IMR-90 (cell line): ENCODE measurements at regions not wholly inside any gene's neighbourhood (a gene's known extent, or its start where the extent isn't known, plus 50 kb on each side); places are given as distances from the start of the nearest gene placed in this dataset.

Experiments used
- ATAC-seq: fragments of 200-7000 bp; cut with Tn5 transposase; 2 replicates; pipeline ENCODE4 v1.9.1; 2020; ENCODE audit warnings: low read depth, mild to moderate bottlenecking, moderate library complexity
- BruUV-seq: library from RNA; stranded (reverse); fragments of 400-500 nt; replicated peaks from 2 replicates; lab custom pipeline; 2021; lab: Mats Ljungman, UMichigan
- CTCF ChIA-PET: fragments of 300-600 bp; formaldehyde crosslinking; extraction: SDS; loops from one replicate; lab custom pipeline; 2021; ENCODE audit warnings: antibody characterized with exemption; lab: Yijun Ruan, JAX
- POLR2A ChIA-PET: fragments of 300-600 bp; sonication (Branson Sonifier 250); formaldehyde crosslinking; loops from one replicate; lab custom pipeline; 2022; ENCODE audit warnings: antibody characterized with exemption; ENCODE audit not compliant: unreplicated experiment; lab: Charles Lee
- DNase-seq: peaks from one replicate; pipeline ENCODE4 v3.0.0; 2013
- H2AFZ ChIP-seq: replicated peaks from 2 replicates; pipeline ENCODE3; 2013; ENCODE audit warnings: low read length, mild to moderate bottlenecking; ENCODE audit not compliant: poor library complexity
- H2AK5ac ChIP-seq: 2 replicates; pipeline ENCODE4 v1.6.1; 2013; ENCODE audit warnings: low read depth, low read length, inconsistent platforms
- H2AK9ac ChIP-seq: replicated peaks from 2 replicates; pipeline ENCODE3; 2013; ENCODE audit warnings: mild to moderate bottlenecking, low read depth, low read length, moderate library complexity; ENCODE audit not compliant: poor library complexity
- H2BK120ac ChIP-seq: 2 replicates; pipeline ENCODE4 v1.6.1; 2013; ENCODE audit warnings: low read depth, low read length, inconsistent platforms
- H2BK15ac ChIP-seq: 3 replicates; pipeline ENCODE4 v1.6.1; 2013; ENCODE audit warnings: low read depth, low read length, inconsistent platforms
- H2BK20ac ChIP-seq: 2 replicates; pipeline ENCODE4 v1.6.1; 2013; ENCODE audit warnings: low read depth, mild to moderate bottlenecking, inconsistent platforms, low read length, moderate library complexity
- H2BK5ac ChIP-seq: 2 replicates; pipeline ENCODE4 v1.6.1; 2013; ENCODE audit warnings: mild to moderate bottlenecking, low read depth, low read length, inconsistent platforms; ENCODE audit not compliant: poor library complexity, severe bottlenecking
- H3K14ac ChIP-seq: replicated peaks from 2 replicates; pipeline ENCODE4 v1.6.1; 2013; ENCODE audit warnings: low read depth, low read length, inconsistent platforms
- H3K18ac ChIP-seq: 2 replicates; pipeline ENCODE4 v1.6.1; 2013; ENCODE audit warnings: low read depth, low read length, control low read depth
- H3K23ac ChIP-seq: 2 replicates; pipeline ENCODE4 v1.6.1; 2013; ENCODE audit warnings: low read depth, low read length, inconsistent platforms
- H3K27ac ChIP-seq: 2 replicates; pipeline ENCODE4 v1.5.1; 2013; ENCODE audit warnings: mild to moderate bottlenecking, control low read depth, low read length; ENCODE audit not compliant: insufficient read depth
- H3K27me3 ChIP-seq: 2 replicates; pipeline ENCODE4 v1.6.1; 2013; ENCODE audit warnings: low read length; ENCODE audit not compliant: control insufficient read depth, insufficient read depth
- H3K36me3 ChIP-seq: 2 replicates; pipeline ENCODE4 v1.6.1; 2013; ENCODE audit warnings: low read length, mixed read lengths; ENCODE audit not compliant: control insufficient read depth, insufficient read depth
- H3K4ac ChIP-seq: 2 replicates; pipeline ENCODE4 v1.6.1; 2013; ENCODE audit warnings: low read depth, low read length, inconsistent platforms
- H3K4me1 ChIP-seq: 2 replicates; pipeline ENCODE4 v1.6.1; 2013; ENCODE audit warnings: low read length, mixed read lengths; ENCODE audit not compliant: control insufficient read depth, insufficient read depth
- H3K4me2 ChIP-seq: 2 replicates; pipeline ENCODE4 v1.6.1; 2013; ENCODE audit warnings: low read depth, mild to moderate bottlenecking, control low read depth, low read length, moderate library complexity
- H3K4me3 ChIP-seq: 2 replicates; pipeline ENCODE4 v1.5.1; 2013; ENCODE audit warnings: low read depth, mild to moderate bottlenecking, control low read depth, low read length, moderate library complexity; ENCODE audit not compliant: insufficient read depth
- H3K56ac ChIP-seq: 2 replicates; pipeline ENCODE4 v1.6.1; 2013; ENCODE audit warnings: low read length, inconsistent platforms; ENCODE audit not compliant: insufficient read depth; ENCODE audit errors: extremely low read depth
- H3K79me1 ChIP-seq, 2 experiments: 2 replicates each; pipeline ENCODE4 v1.6.1; 2013; ENCODE audit warnings: low read length in 2 of 2, inconsistent platforms in 1 of 2, low read depth in 1 of 2
- H3K9ac ChIP-seq: 2 replicates; pipeline ENCODE4 v1.6.1; 2013; ENCODE audit warnings: low read depth, low read length, control low read depth
- H3K9me1 ChIP-seq: 2 replicates; pipeline ENCODE4 v1.6.1; 2013; ENCODE audit warnings: low read length, inconsistent platforms; ENCODE audit not compliant: insufficient read depth
- H3K9me3 ChIP-seq: 2 replicates; pipeline ENCODE4 v1.6.1; 2013; ENCODE audit warnings: low read length; ENCODE audit not compliant: control insufficient read depth, insufficient read depth
- H4K20me1 ChIP-seq: 2 replicates; pipeline ENCODE4 v1.6.1; 2013; ENCODE audit warnings: low read length, inconsistent platforms; ENCODE audit not compliant: insufficient read depth
- H4K5ac ChIP-seq: 2 replicates; pipeline ENCODE4 v1.6.1; 2013; ENCODE audit warnings: mild to moderate bottlenecking, low read depth, low read length, control low read depth
- H4K8ac ChIP-seq, 2 experiments: 2 replicates each; pipeline ENCODE4 v1.6.1; 2013; ENCODE audit warnings: low read depth in 2 of 2, low read length in 2 of 2, control low read depth in 1 of 2, inconsistent platforms in 1 of 2
- H4K91ac ChIP-seq: 2 replicates; pipeline ENCODE4 v1.6.1; 2013; ENCODE audit warnings: low read depth, low read length, inconsistent platforms; ENCODE audit not compliant: insufficient read depth
- BHLHE40 ChIP-seq: fragments of 150-350 bp; IDR thresholded peaks from 2 replicates; pipeline ENCODE4 v1.6.1; 2016; ENCODE audit warnings: mild to moderate bottlenecking, low read depth, low read length
- CEBPB ChIP-seq: IDR thresholded peaks from 2 replicates; pipeline ENCODE4 v1.6.1; 2012; ENCODE audit warnings: low read depth, low read length, improper control_type of control experiment
- FOS ChIP-seq: fragments of 150-350 bp; IDR thresholded peaks from 2 replicates; pipeline ENCODE4 v1.6.1; 2016; ENCODE audit warnings: low read depth, low read length
- MAFK ChIP-seq: IDR thresholded peaks from 2 replicates; pipeline ENCODE4 v1.6.1; 2012; ENCODE audit warnings: low read depth, low read length, improper control_type of control experiment
- MAZ ChIP-seq: IDR thresholded peaks from 2 replicates; pipeline ENCODE4 v1.6.1; 2012; ENCODE audit warnings: low read depth, mild to moderate bottlenecking, low read length, improper control_type of control experiment, moderate library complexity, borderline replicate concordance
- MXI1 ChIP-seq: IDR thresholded peaks from 2 replicates; pipeline ENCODE4 v1.6.1; 2012; ENCODE audit warnings: low read depth, mild to moderate bottlenecking, low read length, moderate library complexity, borderline replicate concordance
- NFE2L2 ChIP-seq: fragments of 150-350 bp; IDR thresholded peaks from 2 replicates; pipeline ENCODE4 v1.6.1; 2016; ENCODE audit warnings: low read depth, mild to moderate bottlenecking, low read length
- RAD21 ChIP-seq: IDR thresholded peaks from 2 replicates; pipeline ENCODE4 v1.6.1; 2012; ENCODE audit warnings: low read length, improper control_type of control experiment
- SMC3 ChIP-seq: fragments of 150-350 bp; IDR thresholded peaks from 2 replicates; pipeline ENCODE4 v1.6.1; 2016; ENCODE audit warnings: low read depth, mild to moderate bottlenecking, antibody characterized with exemption, low read length, moderate library complexity
- WGBS, 2 experiments: methylation state at CpG; one replicate each; pipeline versions ENCODE4 v1.1.5 to v1.1.7; 2013; ENCODE audit warnings: missing lambda C conversion rate in 2 of 2; ENCODE audit not compliant: insufficient read length in 1 of 2; ENCODE audit errors: extremely low coverage in 2 of 2; 5-methylcytosine and 5-hydroxymethylcytosine counted together
- dilution Hi-C: fragments of 300-500 bp; cut with HindIII; formaldehyde crosslinking; loops from one replicate; pipeline ENCODE4 v1.14.3; 2018; ENCODE audit warnings: low sequenced_read_pairs; ENCODE audit not compliant: unreplicated experiment
- in situ Hi-C: fragments of 300-500 bp; cut with MboI; formaldehyde crosslinking; loops from 3 replicates; pipeline ENCODE4 v1.14.3; 2019; ENCODE audit warnings: low sequenced_read_pairs, inconsistent platforms, mixed read lengths
- intact Hi-C: fragments of 100-400 bp; cut with micrococcal nuclease; formaldehyde crosslinking; loops from 2 replicates; pipeline ENCODE4 v1.10.0; 2022
- TF ChIP-seq, protein P1 (sequence below): conservative IDR thresholded peaks from 2 replicates; pipeline ENCODE4 v1.5.1; 2012; ENCODE audit warnings: mild to moderate bottlenecking, low read depth, low read length, improper control_type of control experiment
- TF ChIP-seq, protein P2 (sequence below): fragments of 150-350 bp; IDR thresholded peaks from 2 replicates; pipeline ENCODE4 v1.6.1; 2016; ENCODE audit warnings: low read depth, mild to moderate bottlenecking, low read length, moderate library complexity, borderline replicate concordance

DNA sequence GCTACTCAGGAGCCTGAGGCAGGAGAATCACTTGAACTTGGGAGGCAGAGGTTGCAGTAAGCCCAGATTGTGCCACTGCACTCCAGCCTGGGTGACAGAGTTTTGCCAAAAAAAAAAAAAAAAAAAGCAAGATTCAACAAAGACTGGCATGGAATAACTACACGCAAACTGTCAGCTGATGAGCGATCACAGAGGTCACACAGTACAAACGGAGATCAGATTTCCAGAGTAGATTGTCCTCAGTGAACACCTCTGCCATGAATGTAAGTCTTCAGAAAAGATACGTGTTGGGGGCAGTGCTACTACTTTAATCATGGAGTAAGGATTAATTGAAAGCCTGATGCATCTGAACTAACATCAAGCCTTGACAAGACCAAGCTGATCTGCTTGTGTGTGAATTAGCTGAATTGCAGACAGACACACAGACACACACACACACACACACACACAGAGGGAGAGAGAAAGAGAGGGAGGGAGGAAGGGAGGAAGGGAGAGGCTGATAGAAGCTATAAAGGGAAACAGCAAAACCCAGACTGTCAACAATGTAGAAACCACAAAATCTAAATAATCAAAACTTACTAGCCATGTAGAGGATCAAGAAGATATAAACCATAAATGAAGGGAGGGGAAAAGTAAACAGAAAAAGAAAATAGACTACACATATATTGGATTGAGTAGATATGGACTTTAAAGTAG lies 222.9 kb upstream of the ZNF462 start:
- intact Hi-C loops, result no loop called here
- CTCF ChIA-PET, result interaction anchor here (0.6 kb wide), 1 partner anchor 506 kb away, joined by 5 read pairs; no protein-coding TSS in a partner anchor
- in situ Hi-C loops, result no loop called here

More for the DNA sequence above, 222.9 kb upstream of the ZNF462 start:
- Histone ChIP-seq H3K9me1 (no peaks in the 10 kb centered on the region), H2BK15ac (no peak overlapping the region), H3K4me1 (no peaks in the 10 kb centered on the region), H3K23ac (no peak overlapping the region), H3K14ac (no peak overlapping the region), H3K56ac (no peak overlapping the region), H3K9ac (no peak overlapping the region), H4K8ac (no peak overlapping the region), H2AFZ (no peak overlapping the region), H2AK5ac (no peak overlapping the region), H3K4me2 (no peak overlapping the region), H4K91ac (no peak overlapping the region), H3K18ac (no peak overlapping the region), H3K9me3 (no peaks in the 10 kb centered on the region), H3K4ac (no peak overlapping the region), H4K20me1 (no peaks in the 10 kb centered on the region), H4K5ac (no peak overlapping the region), H2BK5ac (peak overlapping the region; percentile 13), H3K36me3 (no peaks in the 10 kb centered on the region), H3K27ac (no peak overlapping the region), H3K27me3 (no peaks in the 10 kb centered on the region), H2BK120ac (no peak overlapping the region), H3K4me3 (no peak overlapping the region), H3K79me1 (no peaks in the 10 kb centered on the region), H2AK9ac (no peak overlapping the region), H2BK20ac (no peak overlapping the region)
- ATAC-seq (no peak), DNase-seq (no peak)
- dilution Hi-C loops, result no loop called here
- TF ChIP-seq, protein P1, sequence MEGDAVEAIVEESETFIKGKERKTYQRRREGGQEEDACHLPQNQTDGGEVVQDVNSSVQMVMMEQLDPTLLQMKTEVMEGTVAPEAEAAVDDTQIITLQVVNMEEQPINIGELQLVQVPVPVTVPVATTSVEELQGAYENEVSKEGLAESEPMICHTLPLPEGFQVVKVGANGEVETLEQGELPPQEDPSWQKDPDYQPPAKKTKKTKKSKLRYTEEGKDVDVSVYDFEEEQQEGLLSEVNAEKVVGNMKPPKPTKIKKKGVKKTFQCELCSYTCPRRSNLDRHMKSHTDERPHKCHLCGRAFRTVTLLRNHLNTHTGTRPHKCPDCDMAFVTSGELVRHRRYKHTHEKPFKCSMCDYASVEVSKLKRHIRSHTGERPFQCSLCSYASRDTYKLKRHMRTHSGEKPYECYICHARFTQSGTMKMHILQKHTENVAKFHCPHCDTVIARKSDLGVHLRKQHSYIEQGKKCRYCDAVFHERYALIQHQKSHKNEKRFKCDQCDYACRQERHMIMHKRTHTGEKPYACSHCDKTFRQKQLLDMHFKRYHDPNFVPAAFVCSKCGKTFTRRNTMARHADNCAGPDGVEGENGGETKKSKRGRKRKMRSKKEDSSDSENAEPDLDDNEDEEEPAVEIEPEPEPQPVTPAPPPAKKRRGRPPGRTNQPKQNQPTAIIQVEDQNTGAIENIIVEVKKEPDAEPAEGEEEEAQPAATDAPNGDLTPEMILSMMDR, result no peak
- TF ChIP-seq MAZ (no peak), FOS (no peak), CEBPB (no peak), NFE2L2 (no peak), SMC3 (no peak), RAD21 (no peak), BHLHE40 (no peak), MXI1 (no peak), MAFK (no peak)
- TF ChIP-seq, protein P2, sequence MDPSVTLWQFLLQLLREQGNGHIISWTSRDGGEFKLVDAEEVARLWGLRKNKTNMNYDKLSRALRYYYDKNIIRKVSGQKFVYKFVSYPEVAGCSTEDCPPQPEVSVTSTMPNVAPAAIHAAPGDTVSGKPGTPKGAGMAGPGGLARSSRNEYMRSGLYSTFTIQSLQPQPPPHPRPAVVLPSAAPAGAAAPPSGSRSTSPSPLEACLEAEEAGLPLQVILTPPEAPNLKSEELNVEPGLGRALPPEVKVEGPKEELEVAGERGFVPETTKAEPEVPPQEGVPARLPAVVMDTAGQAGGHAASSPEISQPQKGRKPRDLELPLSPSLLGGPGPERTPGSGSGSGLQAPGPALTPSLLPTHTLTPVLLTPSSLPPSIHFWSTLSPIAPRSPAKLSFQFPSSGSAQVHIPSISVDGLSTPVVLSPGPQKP, result no peak
- 82% methylated on average over 2 of the region's 4 CpGs; no CpG with 5 or more reads in 1 of the 2 experiments for WGBS, 2 experiments
- BruUV-seq, result no TSS peak
- POLR2A ChIA-PET, result no interaction called here
